Right lobe of liver (tissue), 4 donors: ENCODE measurements at regions not wholly inside any gene's neighbourhood (a gene's known extent, or its start where the extent isn't known, plus 50 kb on each side); places are given as distances from the start of the nearest gene placed in this dataset.

Experiments used
- CTCF ChIP-seq, 4 donors: fragments of 200-600 bp in 3 of 4; fragments of 450-650 bp in 1 of 4; IDR thresholded peaks; one replicate each; pipeline versions ENCODE4 v1.5.1 to v1.8.0; 2016 to 2022; ENCODE audit warnings: antibody characterized with exemption in 4 of 4, mild to moderate bottlenecking in 2 of 4
- POLR2A ChIP-seq: fragments of 450-650 bp; IDR thresholded peaks from one replicate; pipeline ENCODE4 v1.6.1; 2017; ENCODE audit warnings: antibody characterized with exemption, mild to moderate bottlenecking
- donor health status: DM: no; HTN: no; CAD: no.
- donor health status: DM: no; HTN: no; CAD: no.
- donor health status: DM: no; HTN: yes; CAD: no.

- TF ChIP-seq POLR2A, result no peak
- TF ChIP-seq CTCF (IDR thresholded peaks at IDR 0.05), result no peak
Observed at GRCh38 chr6:2546901-2547300, 203.8 kb downstream of the MYLK4 start.
